ENCODE measurements at regions not wholly inside any gene's neighbourhood (a gene's known extent, or its start where the extent isn't known, plus 50 kb on each side); places are given as distances from the start of the nearest gene placed in this dataset.
"Not testable (repeated sequence)": the region's sequence is repeated elsewhere in the genome, so short reads cannot be mapped to it uniquely, and the experiment has no call there.

GRCh38 chr2:56813490-56813889 lies 629.7 kb downstream of the CCDC85A start:
- WGBS (ENCODE audit: extremely low coverage, insufficient coverage, insufficient read length): no CpG with 5 or more reads among the region's 2 CpGs
- H3K4me2 ChIP-seq (ENCODE audit: low read length): no peak overlapping the region
- H4K12ac ChIP-seq (ENCODE audit: low read depth, low read length): no peak overlapping the region
- no peak overlapping the region for H3K18ac ChIP-seq (ENCODE audit: low read length)
- no peaks in the 10 kb centered on the region for H3K27me3 ChIP-seq (ENCODE audit: insufficient read depth, low read length)
- no peak overlapping the region for H2AFZ ChIP-seq (ENCODE audit: insufficient read depth, low read length, poor library complexity)
- no peak for DNase-seq
- H3K36me3 ChIP-seq (ENCODE audit: control insufficient read depth in 1 of 2, insufficient read depth in 2 of 2, low read length in 2 of 2): no peaks in the 10 kb centered on the region
- H3K27ac ChIP-seq (ENCODE audit: low read depth, low read length): no peak overlapping the region
- H4K8ac ChIP-seq (ENCODE audit: low read depth, low read length): no peak overlapping the region
- no peak overlapping the region for H2BK120ac ChIP-seq (ENCODE audit: insufficient read depth, low read length, poor library complexity)
- H4K91ac ChIP-seq (ENCODE audit: low read depth, low read length): no peak overlapping the region
- no peaks in the 10 kb centered on the region for H3K79me2 ChIP-seq (ENCODE audit: control insufficient read depth, insufficient read depth, low read length, poor library complexity)
- no peaks in the 10 kb centered on the region for H3K4me1 ChIP-seq (ENCODE audit: control insufficient read depth in 1 of 2, insufficient read depth in 2 of 2, low read length in 2 of 2)
- no peak overlapping the region for H2BK12ac ChIP-seq (ENCODE audit: low read length)
- no peaks in the 10 kb centered on the region for H3K9me3 ChIP-seq (ENCODE audit: insufficient read depth, low read depth, low read length)
- no peak overlapping the region for H2AK5ac ChIP-seq (ENCODE audit: low read length)
- no peaks in the 10 kb centered on the region for H3K79me1 ChIP-seq (ENCODE audit: low read length)
- H3K4ac ChIP-seq (ENCODE audit: low read depth, low read length): no peak overlapping the region
- H3K14ac ChIP-seq (ENCODE audit: low read length): no peak overlapping the region
- H3K23ac ChIP-seq (ENCODE audit: low read length): no peak overlapping the region
- no peak overlapping the region for H3K9ac ChIP-seq (ENCODE audit: low read length)
- H3K4me3 ChIP-seq (ENCODE audit: low read depth, low read length): no peak overlapping the region
- no peak overlapping the region for H2BK5ac ChIP-seq (ENCODE audit: low read depth, low read length, poor library complexity)

GRCh38 chr2:56816666-56817065 lies 632.9 kb downstream of the CCDC85A start:
- Histone ChIP-seq H4K12ac (ENCODE audit: low read depth, low read length) (no peak overlapping the region), H3K27ac (ENCODE audit: low read depth, low read length) (no peak overlapping the region), H3K9ac (ENCODE audit: low read length) (no peak overlapping the region), H3K14ac (ENCODE audit: low read length) (no peak overlapping the region), H2BK5ac (ENCODE audit: low read depth, low read length, poor library complexity) (no peak overlapping the region), H4K91ac (ENCODE audit: low read depth, low read length) (no peak overlapping the region), H3K4ac (ENCODE audit: low read depth, low read length) (no peak overlapping the region), H3K23ac (ENCODE audit: low read length) (no peak overlapping the region), H3K79me2 (ENCODE audit: control insufficient read depth, insufficient read depth, low read length, poor library complexity) (no peaks in the 10 kb centered on the region), H2AK5ac (ENCODE audit: low read length) (no peak overlapping the region), H3K4me3 (ENCODE audit: low read depth, low read length) (no peak overlapping the region), H3K79me1 (ENCODE audit: low read length) (no peaks in the 10 kb centered on the region), H4K8ac (ENCODE audit: low read depth, low read length) (no peak overlapping the region), H3K9me3 (ENCODE audit: insufficient read depth, low read depth, low read length) (no peaks in the 10 kb centered on the region), H2BK12ac (ENCODE audit: low read length) (no peak overlapping the region), H3K18ac (ENCODE audit: low read length) (no peak overlapping the region), H2BK120ac (ENCODE audit: insufficient read depth, low read length, poor library complexity) (no peak overlapping the region), H3K36me3 (ENCODE audit: control insufficient read depth in 1 of 2, insufficient read depth in 2 of 2, low read length in 2 of 2) (no peaks in the 10 kb centered on the region), H3K4me1 (ENCODE audit: control insufficient read depth in 1 of 2, insufficient read depth in 2 of 2, low read length in 2 of 2) (no peaks in the 10 kb centered on the region), H3K4me2 (ENCODE audit: low read length) (no peak overlapping the region), H3K27me3 (ENCODE audit: insufficient read depth, low read length) (no peaks in the 10 kb centered on the region), H2AFZ (ENCODE audit: insufficient read depth, low read length, poor library complexity) (no peak overlapping the region)
- no peak for DNase-seq
- WGBS (ENCODE audit: extremely low coverage, insufficient coverage, insufficient read length): no CpG with 5 or more reads among the region's 5 CpGs

- H4K91ac ChIP-seq (ENCODE audit: low read depth, low read length): no peak overlapping the region
- H3K9me3 ChIP-seq (ENCODE audit: insufficient read depth, low read depth, low read length): no peaks in the 10 kb centered on the region
- no peaks in the 10 kb centered on the region for H3K79me1 ChIP-seq (ENCODE audit: low read length)
- H3K4me2 ChIP-seq (ENCODE audit: low read length): no peak overlapping the region
- no CpG with 5 or more reads among the region's 1 CpG for WGBS (ENCODE audit: extremely low coverage, insufficient coverage, insufficient read length)
- no peak overlapping the region for H2AFZ ChIP-seq (ENCODE audit: insufficient read depth, low read length, poor library complexity)
- no peaks in the 10 kb centered on the region for H3K27me3 ChIP-seq (ENCODE audit: insufficient read depth, low read length)
- H3K4me1 ChIP-seq (ENCODE audit: control insufficient read depth in 1 of 2, insufficient read depth in 2 of 2, low read length in 2 of 2): no peaks in the 10 kb centered on the region
- no peak overlapping the region for H4K12ac ChIP-seq (ENCODE audit: low read depth, low read length)
- H2BK12ac ChIP-seq (ENCODE audit: low read length): no peak overlapping the region
- no peak overlapping the region for H2BK5ac ChIP-seq (ENCODE audit: low read depth, low read length, poor library complexity)
- H3K27ac ChIP-seq (ENCODE audit: low read depth, low read length): no peak overlapping the region
- no peak overlapping the region for H3K18ac ChIP-seq (ENCODE audit: low read length)
- H3K36me3 ChIP-seq (ENCODE audit: control insufficient read depth in 1 of 2, insufficient read depth in 2 of 2, low read length in 2 of 2): no peaks in the 10 kb centered on the region
- H4K8ac ChIP-seq (ENCODE audit: low read depth, low read length): no peak overlapping the region
- no peak overlapping the region for H3K23ac ChIP-seq (ENCODE audit: low read length)
- no peak overlapping the region for H3K4ac ChIP-seq (ENCODE audit: low read depth, low read length)
- H2BK120ac ChIP-seq (ENCODE audit: insufficient read depth, low read length, poor library complexity): no peak overlapping the region
- H2AK5ac ChIP-seq (ENCODE audit: low read length): no peak overlapping the region
- H3K14ac ChIP-seq (ENCODE audit: low read length): no peak overlapping the region
- H3K9ac ChIP-seq (ENCODE audit: low read length): no peak overlapping the region
- H3K79me2 ChIP-seq (ENCODE audit: control insufficient read depth, insufficient read depth, low read length, poor library complexity): no peaks in the 10 kb centered on the region
- H3K4me3 ChIP-seq (ENCODE audit: low read depth, low read length): no peak overlapping the region
- no peak for DNase-seq
Observed at GRCh38 chr2:56831780-56832179, 648.0 kb downstream of the CCDC85A start.

GRCh38 chr2:56834686-56835085 lies 650.9 kb downstream of the CCDC85A start:
- Histone ChIP-seq H4K91ac (ENCODE audit: low read depth, low read length) (no peak overlapping the region), H3K27ac (ENCODE audit: low read depth, low read length) (no peak overlapping the region), H3K36me3 (ENCODE audit: control insufficient read depth in 1 of 2, insufficient read depth in 2 of 2, low read length in 2 of 2) (no peaks in the 10 kb centered on the region), H3K27me3 (ENCODE audit: insufficient read depth, low read length) (no peaks in the 10 kb centered on the region), H3K9ac (ENCODE audit: low read length) (no peak overlapping the region), H3K79me2 (ENCODE audit: control insufficient read depth, insufficient read depth, low read length, poor library complexity) (no peaks in the 10 kb centered on the region), H3K4ac (ENCODE audit: low read depth, low read length) (no peak overlapping the region), H3K9me3 (ENCODE audit: insufficient read depth, low read depth, low read length) (no peaks in the 10 kb centered on the region), H3K18ac (ENCODE audit: low read length) (no peak overlapping the region), H3K4me3 (ENCODE audit: low read depth, low read length) (no peak overlapping the region), H2AK5ac (ENCODE audit: low read length) (no peak overlapping the region), H2BK120ac (ENCODE audit: insufficient read depth, low read length, poor library complexity) (no peak overlapping the region), H3K14ac (ENCODE audit: low read length) (no peak overlapping the region), H4K8ac (ENCODE audit: low read depth, low read length) (no peak overlapping the region), H3K4me2 (ENCODE audit: low read length) (no peak overlapping the region), H2AFZ (ENCODE audit: insufficient read depth, low read length, poor library complexity) (no peak overlapping the region), H3K23ac (ENCODE audit: low read length) (no peak overlapping the region), H4K12ac (ENCODE audit: low read depth, low read length) (no peak overlapping the region), H2BK12ac (ENCODE audit: low read length) (no peak overlapping the region), H3K4me1 (ENCODE audit: control insufficient read depth in 1 of 2, insufficient read depth in 2 of 2, low read length in 2 of 2) (no peaks in the 10 kb centered on the region), H2BK5ac (ENCODE audit: low read depth, low read length, poor library complexity) (no peak overlapping the region), H3K79me1 (ENCODE audit: low read length) (no peaks in the 10 kb centered on the region)
- DNase-seq: no peak
- WGBS (ENCODE audit: extremely low coverage, insufficient coverage, insufficient read length): no CpG with 5 or more reads among the region's 5 CpGs

- not testable (repeated sequence) for H3K27ac ChIP-seq (ENCODE audit: low read depth, low read length); H3K4ac ChIP-seq (ENCODE audit: low read depth, low read length); DNase-seq; H2BK12ac ChIP-seq (ENCODE audit: low read length); H3K23ac ChIP-seq (ENCODE audit: low read length); H3K79me1 ChIP-seq (ENCODE audit: low read length); H2AK5ac ChIP-seq (ENCODE audit: low read length); H3K18ac ChIP-seq (ENCODE audit: low read length); H3K4me3 ChIP-seq (ENCODE audit: low read depth, low read length); H3K27me3 ChIP-seq (ENCODE audit: insufficient read depth, low read length); H2BK120ac ChIP-seq (ENCODE audit: insufficient read depth, low read length, poor library complexity); H4K8ac ChIP-seq (ENCODE audit: low read depth, low read length); H4K12ac ChIP-seq (ENCODE audit: low read depth, low read length); H3K4me1 ChIP-seq (ENCODE audit: control insufficient read depth in 1 of 2, insufficient read depth in 2 of 2, low read length in 2 of 2); H3K9ac ChIP-seq (ENCODE audit: low read length); H3K36me3 ChIP-seq (ENCODE audit: control insufficient read depth in 1 of 2, insufficient read depth in 2 of 2, low read length in 2 of 2); H2AFZ ChIP-seq (ENCODE audit: insufficient read depth, low read length, poor library complexity); H3K14ac ChIP-seq (ENCODE audit: low read length); H3K9me3 ChIP-seq (ENCODE audit: insufficient read depth, low read depth, low read length); H2BK5ac ChIP-seq (ENCODE audit: low read depth, low read length, poor library complexity); H3K79me2 ChIP-seq (ENCODE audit: control insufficient read depth, insufficient read depth, low read length, poor library complexity); H3K4me2 ChIP-seq (ENCODE audit: low read length); H4K91ac ChIP-seq (ENCODE audit: low read depth, low read length)
Observed at GRCh38 chr2:56840009-56840408, 656.2 kb downstream of the CCDC85A start.
